HG03469 (cell line): ENCODE measurements at regions not wholly inside any gene's neighbourhood (a gene's known extent, or its start where the extent isn't known, plus 50 kb on each side); places are given as distances from the start of the nearest gene placed in this dataset.
"Not testable (repeated sequence)": the region's sequence is repeated elsewhere in the genome, so short reads cannot be mapped to it uniquely, and the experiment has no call there.

Source experiments
- ATAC-seq: cut with Tn5 transposase; IDR thresholded peaks from one replicate; pipeline ENCODE4 v1.9.1; 2021; ENCODE audit warnings: mild to moderate bottlenecking, moderate library complexity, moderate number of reproducible peaks; ENCODE audit not compliant: unreplicated experiment

- ATAC-seq: no peak
These were observed 221.4 kb downstream of the MAF start for GRCh38 chr16:79379095-79379494.

- ATAC-seq: not testable (repeated sequence)
These were observed 223.5 kb downstream of the MAF start for GRCh38 chr16:79377082-79377481.

- ATAC-seq: no peak
These were observed 225.2 kb downstream of the MAF start for GRCh38 chr16:79375351-79375750.

GRCh38 chr16:79372503-79373184, 227.9 kb downstream of the MAF start:
- ATAC-seq: no peak

- no peak for ATAC-seq
These were observed 229.8 kb downstream of the MAF start for GRCh38 chr16:79370736-79371135.

GRCh38 chr16:79369796-79370195, 230.7 kb downstream of the MAF start:
- no peak for ATAC-seq

- ATAC-seq: no peak
These were observed 232.7 kb downstream of the MAF start for GRCh38 chr16:79367822-79368221.

GRCh38 chr16:79366635-79367034, 233.9 kb downstream of the MAF start:
- no peak for ATAC-seq

GRCh38 chr16:79365702-79366101, 234.8 kb downstream of the MAF start:
- ATAC-seq: no peak

GRCh38 chr16:79363484-79363883, 237.1 kb downstream of the MAF start:
- no peak for ATAC-seq

GRCh38 chr16:79363035-79363434, 237.5 kb downstream of the MAF start:
- no peak for ATAC-seq

- no peak for ATAC-seq
These were observed 238.1 kb downstream of the MAF start for GRCh38 chr16:79362300-79362970.

GRCh38 chr16:79361132-79361751, 239.3 kb downstream of the MAF start:
- no peak for ATAC-seq

- no peak for ATAC-seq
These were observed 240.3 kb downstream of the MAF start for GRCh38 chr16:79360267-79360666.

GRCh38 chr16:79359082-79359481, 241.5 kb downstream of the MAF start:
- ATAC-seq: no peak

GRCh38 chr16:79358188-79358587, 242.3 kb downstream of the MAF start:
- no peak for ATAC-seq

GRCh38 chr16:79355600-79356358, 244.8 kb downstream of the MAF start:
- no peak for ATAC-seq

- no peak for ATAC-seq
These were observed 248.6 kb downstream of the MAF start for GRCh38 chr16:79351927-79352326.

GRCh38 chr16:79349803-79350202, 250.7 kb downstream of the MAF start:
- ATAC-seq: no peak

GRCh38 chr16:79348521-79349306, 251.8 kb downstream of the MAF start:
- ATAC-seq: no peak

GRCh38 chr16:79347277-79347676, 253.3 kb downstream of the MAF start:
- ATAC-seq: no peak
